KMS-11 (cell line): ENCODE measurements at regions not wholly inside any gene's neighbourhood (a gene's known extent, or its start where the extent isn't known, plus 50 kb on each side); places are given as distances from the start of the nearest gene placed in this dataset.

Experiments used
- H2AFZ ChIP-seq: fragments of 200-600 bp; sonication (generic); 2 replicates; pipeline ENCODE4 v1.6.1; 2016; ENCODE audit warnings: antibody characterized with exemption, mixed run types, low read depth
- H3K27ac ChIP-seq: fragments of 200-600 bp; sonication (generic); 2 replicates; pipeline ENCODE4 v1.6.1; 2016; ENCODE audit warnings: mild to moderate bottlenecking, mixed run types
- H3K27me3 ChIP-seq: fragments of 200-600 bp; sonication (generic); 2 replicates; pipeline ENCODE4 v1.6.1; 2017; ENCODE audit warnings: mild to moderate bottlenecking, low read depth, mixed run types, moderate library complexity; ENCODE audit not compliant: insufficient read depth
- H3K36me3 ChIP-seq: fragments of 200-600 bp; sonication (generic); 2 replicates; pipeline ENCODE4 v1.6.1; 2017; ENCODE audit warnings: mild to moderate bottlenecking, mixed run types; ENCODE audit not compliant: insufficient read depth
- H3K4me1 ChIP-seq: fragments of 200-600 bp; sonication (generic); 2 replicates; pipeline ENCODE4 v1.6.1; 2016; ENCODE audit warnings: mild to moderate bottlenecking, low read depth, mixed run types; ENCODE audit not compliant: poor library complexity, severe bottlenecking
- H3K4me2 ChIP-seq: fragments of 200-600 bp; sonication (generic); 2 replicates; pipeline ENCODE4 v1.7.0; 2016; ENCODE audit warnings: mild to moderate bottlenecking, mixed run types
- H3K4me3 ChIP-seq: fragments of 200-600 bp; sonication (generic); IDR thresholded peaks from 2 replicates; pipeline ENCODE4 v1.6.1; 2017; ENCODE audit warnings: low read depth, low read length, mixed read lengths; ENCODE audit not compliant: insufficient read depth
- H3K79me2 ChIP-seq: fragments of 200-600 bp; sonication (generic); 2 replicates; pipeline ENCODE4 v1.6.1; 2016; ENCODE audit warnings: low read depth, mixed run types; ENCODE audit not compliant: insufficient read depth
- H3K9ac ChIP-seq: fragments of 200-600 bp; sonication (generic); 2 replicates; pipeline ENCODE4 v1.6.1; 2016; ENCODE audit warnings: mild to moderate bottlenecking, mixed run types
- H4K20me1 ChIP-seq: fragments of 200-600 bp; sonication (generic); 2 replicates; pipeline ENCODE4 v1.6.1; 2016; ENCODE audit warnings: mild to moderate bottlenecking, mixed run types; ENCODE audit not compliant: insufficient read depth
- CTCF ChIP-seq: fragments of 200-600 bp; sonication (generic); conservative IDR thresholded peaks from 2 replicates; pipeline ENCODE4 v1.6.1; 2017; ENCODE audit warnings: low read depth, mild to moderate bottlenecking, antibody characterized with exemption, low read length, moderate library complexity, mixed read lengths

GRCh38 chr14:100010679-100011078 is 54.5 kb upstream of the EVL start:
- Histone ChIP-seq H3K27ac (no peak overlapping the region), H3K9ac (no peak overlapping the region), H3K4me2 (no peak overlapping the region), H3K4me3 (no peak overlapping the region), H2AFZ (no peak overlapping the region), H3K27me3 (no peaks in the 10 kb centered on the region), H3K79me2 (no peaks in the 10 kb centered on the region), H3K4me1 (peaks cover 39% of the 10 kb centered on the region), H4K20me1 (no peaks in the 10 kb centered on the region), H3K36me3 (no peaks in the 10 kb centered on the region)
- TF ChIP-seq CTCF, result no peak

- Histone ChIP-seq H3K27me3 (no peaks in the 10 kb centered on the region), H4K20me1 (no peaks in the 10 kb centered on the region), H3K36me3 (no peaks in the 10 kb centered on the region), H2AFZ (no peak overlapping the region), H3K4me3 (no peak overlapping the region), H3K27ac (peak overlapping the region; percentile 47; the same call in 1 of the 2 replicates), H3K4me1 (peaks cover 39% of the 10 kb centered on the region), H3K79me2 (0 out of 2 replicates have a peak, but pooled peaks cover 3% of the 10 kb centered on the region), H3K4me2 (peak overlapping the region; percentile 43; the same call in 1 of the 2 replicates), H3K9ac (no peak overlapping the region)
- no peak for TF ChIP-seq CTCF
Measured at GRCh38 chr14:100011628-100012325, 53.4 kb upstream of the EVL start.

GRCh38 chr14:100012478-100013327 is 52.5 kb upstream of the EVL start:
- Histone ChIP-seq H2AFZ (no peak overlapping the region), H3K36me3 (no peaks in the 10 kb centered on the region), H3K27ac (peak overlapping the region; percentile 47), H3K9ac (no peak overlapping the region), H3K4me1 (peaks cover 39% of the 10 kb centered on the region), H3K27me3 (no peaks in the 10 kb centered on the region), H3K4me3 (no peak overlapping the region), H3K79me2 (0 out of 2 replicates have a peak, but pooled peaks cover 3% of the 10 kb centered on the region), H3K4me2 (peak overlapping the region; percentile 43), H4K20me1 (no peaks in the 10 kb centered on the region)
- TF ChIP-seq CTCF, result no peak

- Histone ChIP-seq H3K79me2 (0 out of 2 replicates have a peak, but pooled peaks cover 3% of the 10 kb centered on the region), H2AFZ (no peak overlapping the region), H3K27ac (no peak overlapping the region), H3K4me1 (peaks cover 39% of the 10 kb centered on the region), H3K36me3 (no peaks in the 10 kb centered on the region), H3K27me3 (no peaks in the 10 kb centered on the region), H3K4me2 (no peak overlapping the region), H4K20me1 (no peaks in the 10 kb centered on the region), H3K4me3 (no peak overlapping the region), H3K9ac (no peak overlapping the region)
- no peak for TF ChIP-seq CTCF
Measured at GRCh38 chr14:100015251-100015655, 50.0 kb upstream of the EVL start.
